DOHH2 (cell line): ENCODE measurements at regions not wholly inside any gene's neighbourhood (a gene's known extent, or its start where the extent isn't known, plus 50 kb on each side); places are given as distances from the start of the nearest gene placed in this dataset.
"Not testable (repeated sequence)": the region's sequence is repeated elsewhere in the genome, so short reads cannot be mapped to it uniquely, and the experiment has no call there.

Experiments used
- H3F3A ChIP-seq: fragments of 200-600 bp; sonication (generic), shearing (Covaris generic); 2 replicates; pipeline ENCODE4 v1.6.0; 2016; ENCODE audit warnings: antibody characterized with exemption, mild to moderate bottlenecking; ENCODE audit not compliant: control insufficient read depth, insufficient read depth
- H3K27ac ChIP-seq: fragments of 200-600 bp; sonication (generic); 2 replicates; pipeline ENCODE4 v1.5.1; 2014; ENCODE audit warnings: low read depth, mild to moderate bottlenecking, low read length, moderate library complexity
- H3K27me3 ChIP-seq: fragments of 200-600 bp; sonication (generic); 2 replicates; pipeline ENCODE4 v1.6.1; 2014; ENCODE audit warnings: mild to moderate bottlenecking, low read length, mixed read lengths; ENCODE audit not compliant: control insufficient read depth
- H3K36me3 ChIP-seq: fragments of 200-600 bp; sonication (generic); 2 replicates; pipeline ENCODE4 v1.6.1; 2014; ENCODE audit warnings: mild to moderate bottlenecking, low read length, moderate library complexity, mixed read lengths; ENCODE audit not compliant: control insufficient read depth
- H3K4me1 ChIP-seq: fragments of 200-600 bp; sonication (generic); 2 replicates; pipeline ENCODE4 v1.6.1; 2014; ENCODE audit warnings: mild to moderate bottlenecking, low read length, mixed read lengths; ENCODE audit not compliant: control insufficient read depth
- H3K4me2 ChIP-seq: fragments of 200-600 bp; sonication (generic); 2 replicates; pipeline ENCODE4 v1.6.0; 2014; ENCODE audit warnings: mild to moderate bottlenecking, low read length, moderate library complexity
- H3K4me3 ChIP-seq: fragments of 200-600 bp; sonication (generic); 2 replicates; pipeline ENCODE4 v1.5.1; 2014; ENCODE audit warnings: mild to moderate bottlenecking, low read length, mixed read lengths
- H3K79me2 ChIP-seq: fragments of 200-600 bp; sonication (generic); 2 replicates; pipeline ENCODE4 v1.6.1; 2014; ENCODE audit warnings: mild to moderate bottlenecking, low read length, mixed read lengths; ENCODE audit not compliant: control insufficient read depth
- H3K9me2 ChIP-seq: fragments of 200-600 bp; sonication (generic); replicated peaks from 2 replicates; pipeline ENCODE4 v1.6.1; 2014; ENCODE audit warnings: mild to moderate bottlenecking, low read length, mixed read lengths; ENCODE audit not compliant: control insufficient read depth
- H3K9me3 ChIP-seq: fragments of 200-600 bp; sonication (generic); 2 replicates; pipeline ENCODE4 v1.6.1; 2014; ENCODE audit warnings: antibody characterized with exemption, low read length, mixed read lengths; ENCODE audit not compliant: control insufficient read depth, insufficient read depth
- H4K20me1 ChIP-seq: fragments of 200-600 bp; sonication (generic); 2 replicates; pipeline ENCODE4 v1.6.0; 2014; ENCODE audit warnings: low read depth, mild to moderate bottlenecking, antibody characterized with exemption, low read length, moderate library complexity; ENCODE audit not compliant: control insufficient read depth, insufficient read depth
- EZH2phosphoT487 ChIP-seq: fragments of 200-600 bp; sonication (generic); IDR thresholded peaks from 2 replicates; pipeline ENCODE4 v1.6.1; 2017; ENCODE audit warnings: borderline replicate concordance, mild to moderate bottlenecking, antibody characterized with exemption, low read length, moderate library complexity, mixed read lengths
- TF ChIP-seq, protein P1 (sequence below): fragments of 200-600 bp; sonication (generic); IDR thresholded peaks from one replicate; pipeline ENCODE4 v1.5.1; 2014; ENCODE audit warnings: antibody characterized with exemption, mild to moderate bottlenecking, low read depth, low read length; ENCODE audit not compliant: poor library complexity, severe bottlenecking

DNA sequence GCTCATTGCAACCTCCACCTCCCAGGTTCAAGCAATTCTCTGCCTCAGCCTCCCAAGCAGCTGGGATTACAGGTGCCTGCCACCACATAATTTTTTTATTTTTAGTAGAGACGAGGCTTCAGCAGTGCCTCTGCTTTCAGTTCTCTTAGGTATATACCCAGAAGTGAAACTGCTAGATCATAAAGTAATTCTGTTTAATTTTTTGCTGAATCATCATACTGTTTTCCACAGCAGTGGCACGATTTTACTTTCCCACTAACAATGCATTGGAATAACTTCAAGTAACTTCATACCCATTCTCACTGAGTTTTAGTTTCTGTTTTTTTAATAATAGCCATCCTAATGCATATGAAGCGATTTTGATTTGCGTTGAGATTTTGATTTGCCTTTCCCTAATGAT is 148.0 kb upstream of the G2E3 start:
- H3K4me2 ChIP-seq, result no peak overlapping the region
- no peaks in the 10 kb centered on the region for H3K9me3 ChIP-seq
- H3K36me3 ChIP-seq, result no peaks in the 10 kb centered on the region
- no peaks in the 10 kb centered on the region for H3K4me1 ChIP-seq
- H3K4me3 ChIP-seq, result no peak overlapping the region
- H3K27me3 ChIP-seq, result no peaks in the 10 kb centered on the region
- TF ChIP-seq EZH2phosphoT487, result no peak
- TF ChIP-seq, protein P1, sequence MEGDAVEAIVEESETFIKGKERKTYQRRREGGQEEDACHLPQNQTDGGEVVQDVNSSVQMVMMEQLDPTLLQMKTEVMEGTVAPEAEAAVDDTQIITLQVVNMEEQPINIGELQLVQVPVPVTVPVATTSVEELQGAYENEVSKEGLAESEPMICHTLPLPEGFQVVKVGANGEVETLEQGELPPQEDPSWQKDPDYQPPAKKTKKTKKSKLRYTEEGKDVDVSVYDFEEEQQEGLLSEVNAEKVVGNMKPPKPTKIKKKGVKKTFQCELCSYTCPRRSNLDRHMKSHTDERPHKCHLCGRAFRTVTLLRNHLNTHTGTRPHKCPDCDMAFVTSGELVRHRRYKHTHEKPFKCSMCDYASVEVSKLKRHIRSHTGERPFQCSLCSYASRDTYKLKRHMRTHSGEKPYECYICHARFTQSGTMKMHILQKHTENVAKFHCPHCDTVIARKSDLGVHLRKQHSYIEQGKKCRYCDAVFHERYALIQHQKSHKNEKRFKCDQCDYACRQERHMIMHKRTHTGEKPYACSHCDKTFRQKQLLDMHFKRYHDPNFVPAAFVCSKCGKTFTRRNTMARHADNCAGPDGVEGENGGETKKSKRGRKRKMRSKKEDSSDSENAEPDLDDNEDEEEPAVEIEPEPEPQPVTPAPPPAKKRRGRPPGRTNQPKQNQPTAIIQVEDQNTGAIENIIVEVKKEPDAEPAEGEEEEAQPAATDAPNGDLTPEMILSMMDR, result no peak
- no peaks in the 10 kb centered on the region for H3F3A ChIP-seq
- H3K9me2 ChIP-seq, result no peaks in the 10 kb centered on the region
- no peaks in the 10 kb centered on the region for H4K20me1 ChIP-seq
- no peak overlapping the region for H3K27ac ChIP-seq
- no peaks in the 10 kb centered on the region for H3K79me2 ChIP-seq

DNA sequence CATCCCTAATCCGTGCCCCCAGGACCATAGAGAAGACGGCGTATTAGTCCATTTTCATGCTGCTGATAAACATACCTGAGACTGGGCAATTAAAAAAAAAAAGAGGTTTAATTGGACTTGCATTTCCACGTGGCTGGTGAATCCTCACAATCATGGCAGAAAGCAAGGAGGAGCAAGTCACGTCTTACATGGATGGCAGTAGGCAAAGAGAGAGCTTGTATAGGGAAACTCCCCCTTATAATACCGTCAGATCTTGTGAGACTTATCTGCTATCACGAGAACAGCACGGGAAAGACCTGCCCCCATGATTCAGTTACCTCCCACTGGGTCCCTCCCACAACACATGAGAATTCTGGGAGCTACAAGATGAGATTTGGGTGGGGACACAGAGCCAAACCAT is 145.8 kb upstream of the G2E3 start:
- H3K36me3 ChIP-seq, H3K4me2 ChIP-seq, H3K9me3 ChIP-seq, H3K27ac ChIP-seq, H3K4me1 ChIP-seq, H3K4me3 ChIP-seq, H3K27me3 ChIP-seq, H3K9me2 ChIP-seq, H4K20me1 ChIP-seq, H3F3A ChIP-seq, H3K79me2 ChIP-seq: not testable (repeated sequence)

DNA sequence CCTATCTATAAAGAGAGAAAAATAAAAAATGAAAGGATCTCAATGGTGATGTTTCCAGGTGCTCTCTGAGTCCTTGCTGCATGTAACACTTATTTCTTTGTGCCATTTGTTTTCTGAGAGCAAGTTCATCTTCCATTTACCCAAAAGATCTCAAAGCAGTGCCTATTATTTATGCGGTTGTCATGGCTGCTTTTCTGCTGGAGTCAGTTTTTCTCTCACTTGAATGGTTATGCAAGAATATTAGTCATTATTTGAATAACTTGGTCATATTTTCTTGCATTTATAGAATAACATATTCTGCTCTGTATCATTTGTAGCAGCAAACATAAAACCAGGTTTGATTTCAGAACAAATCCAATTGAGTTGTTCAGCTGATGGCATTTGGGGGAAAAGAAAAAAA is 141.8 kb upstream of the G2E3 start:
- no peaks in the 10 kb centered on the region for H3K27me3 ChIP-seq
- H3K4me2 ChIP-seq, result no peak overlapping the region
- H3K4me3 ChIP-seq, result no peak overlapping the region
- no peaks in the 10 kb centered on the region for H3K9me2 ChIP-seq
- TF ChIP-seq, protein P1, result no peak
- TF ChIP-seq EZH2phosphoT487, result no peak
- no peaks in the 10 kb centered on the region for H3K36me3 ChIP-seq
- no peaks in the 10 kb centered on the region for H3K9me3 ChIP-seq
- H3K27ac ChIP-seq, result no peak overlapping the region
- H3F3A ChIP-seq, result no peaks in the 10 kb centered on the region
- H3K79me2 ChIP-seq, result no peaks in the 10 kb centered on the region
- H4K20me1 ChIP-seq, result no peaks in the 10 kb centered on the region
- no peaks in the 10 kb centered on the region for H3K4me1 ChIP-seq

DNA sequence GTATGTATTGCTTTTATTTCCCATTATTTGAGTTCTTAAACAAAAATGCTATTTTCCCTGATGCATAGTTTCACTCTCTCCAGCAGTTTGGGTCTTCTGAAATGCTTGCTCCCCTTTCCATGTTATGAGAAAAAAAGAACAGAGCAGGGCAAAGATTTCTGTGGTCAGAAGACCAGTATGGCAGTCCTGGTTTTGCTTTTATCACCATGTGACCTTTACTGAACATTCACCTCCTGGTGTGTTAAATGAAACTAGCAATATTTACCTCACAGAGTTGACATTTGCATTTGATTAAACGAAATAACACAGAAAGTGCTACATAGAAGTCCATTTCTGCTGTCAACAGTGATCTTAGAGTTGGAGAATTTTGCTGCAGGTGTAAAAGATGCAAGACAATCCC is 141.0 kb upstream of the G2E3 start:
- Histone ChIP-seq H3K4me3 (no peak overlapping the region), H3K79me2 (no peaks in the 10 kb centered on the region), H3K9me3 (no peaks in the 10 kb centered on the region), H3F3A (no peaks in the 10 kb centered on the region), H3K4me2 (no peak overlapping the region), H3K36me3 (no peaks in the 10 kb centered on the region), H3K4me1 (no peaks in the 10 kb centered on the region), H4K20me1 (no peaks in the 10 kb centered on the region), H3K9me2 (no peaks in the 10 kb centered on the region), H3K27me3 (no peaks in the 10 kb centered on the region), H3K27ac (no peak overlapping the region)
- TF ChIP-seq, protein P1, result no peak
- no peak for TF ChIP-seq EZH2phosphoT487
